CD4-positive, alpha-beta T cell (primary cell): ENCODE measurements at regions not wholly inside any gene's neighbourhood (a gene's known extent, or its start where the extent isn't known, plus 50 kb on each side); places are given as distances from the start of the nearest gene placed in this dataset.
"Not testable (repeated sequence)": the region's sequence is repeated elsewhere in the genome, so short reads cannot be mapped to it uniquely, and the experiment has no call there.

ENCODE experiments used
- ATAC-seq: fragments of 200-7000 bp; cut with Tn5 transposase; one replicate; pipeline ENCODE4 v1.10.0; 2022; ENCODE audit warnings: mild to moderate bottlenecking; ENCODE audit not compliant: poor library complexity
- CTCF ChIA-PET: fragments of 350-600 bp; sonication (Branson Sonifier 250); formaldehyde crosslinking; loops from one replicate; lab custom pipeline; 2021; ENCODE audit warnings: antibody characterized with exemption, inconsistent platforms; lab: Charles Lee
- POLR2A ChIA-PET: fragments of 350-600 bp; sonication (Branson Sonifier 250); formaldehyde crosslinking; loops from one replicate; lab custom pipeline; 2021; ENCODE audit warnings: antibody characterized with exemption, inconsistent platforms; lab: Charles Lee
- DNase-seq, 14 experiments: peaks; one replicate each; pipeline ENCODE4 v3.0.0-alpha.2; 2013 to 2020; ENCODE audit warnings: mixed read lengths in 2 of 14
- H3K27ac ChIP-seq, 2 donors: one replicate each; pipeline versions ENCODE4 v1.5.1 to v1.7.0; 2013; ENCODE audit warnings: low read length in 2 of 2, low read depth in 1 of 2, mild to moderate bottlenecking in 1 of 2
- H3K27me3 ChIP-seq, 2 experiments: 1 replicate in 1 of 2; 2 replicates in 1 of 2; pipeline versions ENCODE4 v1.6.1 to v1.7.0; 2013; ENCODE audit warnings: low read length in 2 of 2, control low read depth in 1 of 2, mild to moderate bottlenecking in 1 of 2, moderate library complexity in 1 of 2; ENCODE audit not compliant: insufficient read depth in 2 of 2, control insufficient read depth in 1 of 2
- H3K36me3 ChIP-seq: one replicate; pipeline ENCODE4 v1.6.1; 2013; ENCODE audit warnings: low read length, control low read depth; ENCODE audit not compliant: insufficient read depth
- H3K4me1 ChIP-seq: one replicate; pipeline ENCODE4 v1.6.1; 2013; ENCODE audit warnings: low read length, control low read depth; ENCODE audit not compliant: insufficient read depth
- H3K4me3 ChIP-seq: one replicate; pipeline ENCODE4 v1.5.1; 2013; ENCODE audit warnings: mild to moderate bottlenecking, low read length, moderate library complexity
- H3K9me3 ChIP-seq, 2 experiments: 1 replicate in 1 of 2; 2 replicates in 1 of 2; pipeline versions ENCODE4 v1.6.1 to v1.7.0; 2013; ENCODE audit warnings: low read length in 2 of 2, mild to moderate bottlenecking in 2 of 2, control low read depth in 1 of 2, moderate library complexity in 1 of 2; ENCODE audit not compliant: control insufficient read depth in 1 of 2, insufficient read depth in 1 of 2
- H3K27ac Mint-ChIP-seq: one replicate; pipeline ENCODE4 v1.8.0; 2020; ENCODE audit warnings: mixed read lengths
- H3K27me3 Mint-ChIP-seq: one replicate; pipeline ENCODE4 v1.8.0; 2021; ENCODE audit warnings: mixed read lengths
- H3K36me3 Mint-ChIP-seq: one replicate; pipeline ENCODE4 v1.8.0; 2021; ENCODE audit warnings: low read depth, mixed read lengths
- H3K4me1 Mint-ChIP-seq: one replicate; pipeline ENCODE4 v1.8.0; 2021; ENCODE audit warnings: low read depth, mixed read lengths
- H3K4me3 Mint-ChIP-seq: one replicate; pipeline ENCODE4 v1.8.0; 2020; ENCODE audit warnings: mild to moderate bottlenecking, mixed read lengths
- H3K9me3 Mint-ChIP-seq: one replicate; pipeline ENCODE4 v1.8.0; 2020; ENCODE audit warnings: mixed read lengths
- CTCF ChIP-seq: fragments of 200-600 bp; IDR thresholded peaks from one replicate; pipeline ENCODE4 v1.8.0; 2022; ENCODE audit warnings: antibody characterized with exemption, mild to moderate bottlenecking
- intact Hi-C, 2 experiments: fragments of 100-400 bp; cut with DNase I in 1 of 2; cut with micrococcal nuclease in 1 of 2; formaldehyde crosslinking; loops; one replicate each; pipeline versions ENCODE4 v1.15.1 to v1.9.0; 2023 to 2025; cut with DNase I, micrococcal nuclease

- H3K27me3 Mint-ChIP-seq, H3K4me1 ChIP-seq, H3K4me3 ChIP-seq, H3K27ac Mint-ChIP-seq, H3K27me3 ChIP-seq, H3K27ac ChIP-seq, H3K36me3 Mint-ChIP-seq, intact Hi-C loops, CTCF ChIA-PET, POLR2A ChIA-PET, H3K36me3 ChIP-seq, DNase-seq, ATAC-seq, H3K4me3 Mint-ChIP-seq, H3K4me1 Mint-ChIP-seq: not testable (repeated sequence)
- peaks cover 9 to 12% of the 10 kb centered on the region in 2 experiments for H3K9me3 ChIP-seq
- H3K9me3 Mint-ChIP-seq = peaks cover 22% of the 10 kb centered on the region
These were observed 2919.5 kb upstream of the OR11H1 start for GRCh38 chr22:12608454-12608853.

- Histone ChIP-seq H3K27ac (no peak overlapping the region), H3K4me1 (no peaks in the 10 kb centered on the region), H3K27me3 (no peaks in the 10 kb centered on the region), H3K36me3 (no peaks in the 10 kb centered on the region), H3K4me3 (no peak overlapping the region), H3K9me3 (peaks cover 3 to 13% of the 10 kb centered on the region in 2 experiments)
- ChIA-PET POLR2A (no interaction called here), CTCF (no interaction called here)
- no peak overlapping the region for H3K27ac Mint-ChIP-seq
- no peaks in the 10 kb centered on the region for H3K36me3 Mint-ChIP-seq
- no peak for DNase-seq
- H3K27me3 Mint-ChIP-seq = no peaks in the 10 kb centered on the region
- no peak for ATAC-seq
- intact Hi-C loops = no loop called here
- peaks cover 18% of the 10 kb centered on the region for H3K9me3 Mint-ChIP-seq
- H3K4me1 Mint-ChIP-seq = no peaks in the 10 kb centered on the region
- no peak for TF ChIP-seq CTCF
- no peak overlapping the region for H3K4me3 Mint-ChIP-seq
These were observed 2914.8 kb upstream of the OR11H1 start for GRCh38 chr22:12613199-12613598.

GRCh38 chr22:12613907-12614306, 2914.1 kb upstream of the OR11H1 start:
- H3K4me3 Mint-ChIP-seq, CTCF ChIA-PET, H3K4me1 ChIP-seq, H3K4me3 ChIP-seq, H3K4me1 Mint-ChIP-seq, H3K27me3 Mint-ChIP-seq, H3K36me3 ChIP-seq, H3K36me3 Mint-ChIP-seq, H3K27ac Mint-ChIP-seq, DNase-seq, ATAC-seq, POLR2A ChIA-PET, H3K9me3 ChIP-seq, H3K27me3 ChIP-seq, H3K27ac ChIP-seq, intact Hi-C loops: not testable (repeated sequence)
- peaks cover 17% of the 10 kb centered on the region for H3K9me3 Mint-ChIP-seq

- H3K27me3 Mint-ChIP-seq, DNase-seq, H3K27ac Mint-ChIP-seq, POLR2A ChIA-PET, ATAC-seq, H3K4me3 ChIP-seq, H3K27me3 ChIP-seq, H3K27ac ChIP-seq, H3K4me1 ChIP-seq, CTCF ChIA-PET, H3K4me3 Mint-ChIP-seq, H3K36me3 ChIP-seq, H3K4me1 Mint-ChIP-seq, H3K36me3 Mint-ChIP-seq, intact Hi-C loops: not testable (repeated sequence)
- peaks cover 6 to 14% of the 10 kb centered on the region in 2 experiments for H3K9me3 ChIP-seq
- peaks cover 14% of the 10 kb centered on the region for H3K9me3 Mint-ChIP-seq
These were observed 2901.1 kb upstream of the OR11H1 start for GRCh38 chr22:12626894-12627293.

GRCh38 chr22:12629815-12630214, 2898.2 kb upstream of the OR11H1 start:
- H3K27ac ChIP-seq, intact Hi-C loops, H3K4me1 Mint-ChIP-seq, H3K27me3 ChIP-seq, H3K36me3 Mint-ChIP-seq, DNase-seq, H3K4me1 ChIP-seq, CTCF ChIA-PET, POLR2A ChIA-PET, ATAC-seq, H3K27ac Mint-ChIP-seq, H3K4me3 Mint-ChIP-seq, H3K4me3 ChIP-seq, H3K36me3 ChIP-seq, H3K27me3 Mint-ChIP-seq: not testable (repeated sequence)
- H3K9me3 ChIP-seq = peaks cover 6 to 12% of the 10 kb centered on the region in 2 experiments
- peaks cover 22% of the 10 kb centered on the region for H3K9me3 Mint-ChIP-seq

GRCh38 chr22:12630965-12631364, 2897.0 kb upstream of the OR11H1 start:
- H3K4me1 Mint-ChIP-seq, H3K27ac Mint-ChIP-seq, DNase-seq, ATAC-seq, H3K4me3 ChIP-seq, H3K27me3 ChIP-seq, H3K36me3 ChIP-seq, H3K4me3 Mint-ChIP-seq, H3K27ac ChIP-seq, CTCF ChIA-PET, POLR2A ChIA-PET, H3K27me3 Mint-ChIP-seq, H3K9me3 ChIP-seq, H3K4me1 ChIP-seq, intact Hi-C loops: not testable (repeated sequence)
- peaks cover 26% of the 10 kb centered on the region for H3K9me3 Mint-ChIP-seq
- peaks cover 13% of the 10 kb centered on the region for H3K36me3 Mint-ChIP-seq
